NOMO-1 treated with DMSO at 0.1 percent for 48 hours (cell line): ENCODE measurements at regions not wholly inside any gene's neighbourhood (a gene's known extent, or its start where the extent isn't known, plus 50 kb on each side); places are given as distances from the start of the nearest gene placed in this dataset.

Experiments
- DNase-seq: peaks from one replicate; lab custom pipeline; 2025; ENCODE audit not compliant: unreplicated experiment; lab: John Stamatoyannopoulos, UW

DNA sequence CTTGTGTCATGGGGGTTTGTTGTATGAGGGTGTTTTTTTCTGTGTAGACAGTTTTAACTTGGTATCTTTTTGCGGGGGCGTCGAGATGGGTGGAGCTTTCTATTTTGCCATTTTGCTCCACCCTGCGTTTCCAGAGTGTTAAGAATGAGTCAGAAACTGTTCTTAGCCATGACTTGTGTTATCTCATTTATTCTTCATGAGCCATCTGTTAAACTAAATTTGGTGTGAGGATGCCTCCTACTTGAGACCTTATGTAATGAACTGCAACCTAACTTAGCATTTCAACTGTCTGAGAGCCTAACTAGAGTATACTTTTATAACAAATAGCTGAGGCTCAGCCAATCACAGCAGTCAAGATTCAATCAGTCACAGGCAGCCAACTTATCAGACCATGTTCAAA, 1873.5 kb downstream of the NCAM2 start:
- no peak for DNase-seq

GRCh38 chr21:22880573-22880972, 1882.4 kb downstream of the NCAM2 start:
- no peak for DNase-seq

GRCh38 chr21:22881131-22881530, 1882.9 kb downstream of the NCAM2 start:
- DNase-seq, result no peak

DNA sequence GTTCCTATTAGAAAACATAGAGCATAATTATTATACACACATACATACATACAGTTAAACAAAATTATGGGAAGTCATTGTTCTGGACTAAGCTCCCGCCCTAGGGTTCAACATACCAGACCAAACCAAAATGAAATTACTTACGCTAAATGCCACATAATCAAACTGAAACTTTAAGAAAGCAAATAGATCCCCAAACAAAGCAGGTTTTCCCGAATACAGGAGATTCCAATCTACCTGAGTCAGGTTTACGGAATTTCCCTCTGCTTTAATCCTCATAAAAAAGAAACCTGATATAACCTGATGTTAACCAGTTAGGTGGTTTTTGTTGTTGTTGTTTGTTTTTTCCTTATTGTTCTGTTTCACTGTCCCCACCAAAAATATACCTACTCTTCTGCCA, 1886.9 kb downstream of the NCAM2 start:
- DNase-seq, result no peak

DNA sequence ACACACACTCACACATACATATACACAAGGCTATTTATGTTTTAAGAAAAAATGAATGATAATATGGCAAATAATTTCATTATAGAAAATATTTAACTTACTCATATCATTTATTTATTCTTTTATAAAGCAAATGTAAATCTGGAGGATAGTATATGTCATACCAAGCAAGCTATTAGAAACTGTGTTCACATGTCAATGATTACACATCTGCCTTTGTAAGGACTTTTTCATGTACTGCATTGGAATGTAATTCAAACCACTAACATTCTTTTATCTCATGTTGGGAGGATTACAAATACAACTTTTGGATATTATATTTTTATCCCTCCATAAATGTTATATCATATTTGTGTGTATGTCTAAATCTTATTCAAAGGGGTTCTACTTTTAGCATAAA, 1887.4 kb downstream of the NCAM2 start:
- no peak for DNase-seq

GRCh38 chr21:22889445-22889844, 1891.2 kb downstream of the NCAM2 start:
- DNase-seq, result no peak

DNA sequence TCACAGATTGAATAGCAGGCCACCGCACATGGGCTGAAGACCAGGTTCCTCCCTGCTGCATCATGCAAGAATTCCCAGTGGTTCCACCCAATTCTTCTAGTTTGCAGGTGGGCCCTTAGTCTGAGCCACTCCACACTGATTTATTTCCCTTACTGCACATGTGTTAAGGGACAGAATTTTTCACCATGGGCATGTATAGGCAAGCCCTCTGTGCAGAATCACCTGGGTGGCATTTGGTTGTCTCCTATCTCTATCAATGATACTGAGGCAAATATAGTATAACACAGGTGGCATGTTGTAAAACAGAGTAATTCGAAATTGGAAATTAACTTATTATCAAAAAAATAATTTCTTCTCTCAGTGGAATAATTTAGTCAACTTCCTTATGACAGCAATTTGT, 1892.4 kb downstream of the NCAM2 start:
- no peak for DNase-seq

- DNase-seq, result no peak
Observed at GRCh38 chr21:22892028-22892427, 1893.8 kb downstream of the NCAM2 start.

DNA sequence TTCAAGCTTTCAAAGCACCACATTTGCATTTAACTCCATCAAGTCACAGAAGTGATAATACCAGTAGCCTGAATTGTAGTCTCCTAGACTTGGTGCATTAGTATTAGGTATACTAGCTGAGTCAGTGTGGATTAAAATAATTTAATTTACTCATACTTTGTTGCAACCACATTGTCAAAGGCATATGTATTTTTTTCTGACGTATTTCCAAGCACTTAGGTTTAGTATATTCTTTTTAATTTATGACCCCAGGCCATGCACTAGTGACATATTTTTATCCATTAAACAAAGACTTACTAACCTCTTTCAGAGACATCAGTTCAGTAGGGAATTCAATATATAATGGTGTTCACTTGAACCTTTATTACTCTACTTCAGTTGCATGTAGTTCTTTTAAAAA, 1894.5 kb downstream of the NCAM2 start:
- DNase-seq, result no peak

DNA sequence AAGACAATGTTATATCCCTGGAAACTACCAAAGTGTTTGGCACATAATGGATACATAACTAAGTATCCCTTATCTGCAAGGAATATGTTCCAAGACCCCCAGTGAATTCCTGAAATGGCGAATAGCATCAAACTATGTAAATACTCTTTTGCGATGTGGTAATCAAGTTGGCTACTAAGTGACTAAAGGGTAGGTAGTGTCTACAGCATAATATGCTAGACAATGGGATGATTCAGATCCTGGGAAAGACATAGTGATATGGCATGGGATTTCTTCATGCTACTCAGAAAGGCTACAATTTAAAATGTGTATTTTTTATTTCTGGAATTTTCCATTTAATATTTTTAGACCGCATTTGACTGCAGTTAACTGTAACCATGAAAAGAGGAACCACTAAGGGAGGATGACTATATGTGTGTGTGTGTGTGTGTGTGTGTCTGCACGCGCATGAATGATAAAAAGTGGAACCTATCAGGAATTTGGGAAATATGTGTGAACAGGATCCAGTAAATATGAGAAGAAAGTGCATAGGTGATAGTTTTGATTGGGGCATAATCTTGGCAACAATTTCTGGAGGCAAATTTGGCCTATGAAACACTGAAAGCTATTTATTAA, 1899.9 kb downstream of the NCAM2 start:
- no peak for DNase-seq

DNA sequence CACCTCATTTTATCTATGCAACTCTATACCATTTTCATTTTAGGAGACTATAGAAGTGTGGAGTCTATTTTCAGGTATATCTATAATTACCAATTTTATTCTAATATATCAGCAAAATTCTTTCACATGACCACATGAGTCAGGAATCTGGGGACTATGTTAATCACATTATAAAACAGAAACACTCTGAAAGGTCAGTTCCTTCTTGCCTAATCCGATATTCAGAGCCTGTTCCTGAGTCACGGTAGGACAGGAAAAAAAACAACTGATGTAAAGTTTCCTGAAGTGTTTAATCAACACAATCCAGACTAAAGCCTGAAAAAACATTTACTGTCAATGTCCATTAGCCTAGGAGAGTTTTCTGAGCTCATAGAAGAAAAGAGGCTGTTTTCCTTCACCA, 1902.3 kb downstream of the NCAM2 start:
- no peak for DNase-seq

GRCh38 chr21:22903851-22904250, 1905.6 kb downstream of the NCAM2 start:
- DNase-seq, result no peak

DNA sequence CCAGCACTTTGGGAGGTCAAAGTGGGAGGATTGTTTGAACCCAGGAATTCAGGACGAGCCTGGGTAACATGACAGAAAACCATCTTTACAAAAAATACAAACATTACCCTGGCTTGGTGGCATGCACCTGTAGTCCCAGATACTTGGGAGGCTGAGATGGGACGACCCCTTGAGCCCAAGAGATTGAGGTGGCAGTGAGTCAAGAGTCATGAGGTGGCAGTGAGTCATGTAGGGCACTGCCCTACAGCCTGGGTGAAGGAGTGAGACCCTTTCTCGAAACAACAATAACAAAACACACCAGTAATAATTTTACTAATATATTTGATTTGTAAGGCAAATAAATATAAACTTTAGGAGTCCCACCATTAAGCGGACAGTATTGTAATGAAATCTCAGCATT, 1906.2 kb downstream of the NCAM2 start:
- DNase-seq, result no peak

DNA sequence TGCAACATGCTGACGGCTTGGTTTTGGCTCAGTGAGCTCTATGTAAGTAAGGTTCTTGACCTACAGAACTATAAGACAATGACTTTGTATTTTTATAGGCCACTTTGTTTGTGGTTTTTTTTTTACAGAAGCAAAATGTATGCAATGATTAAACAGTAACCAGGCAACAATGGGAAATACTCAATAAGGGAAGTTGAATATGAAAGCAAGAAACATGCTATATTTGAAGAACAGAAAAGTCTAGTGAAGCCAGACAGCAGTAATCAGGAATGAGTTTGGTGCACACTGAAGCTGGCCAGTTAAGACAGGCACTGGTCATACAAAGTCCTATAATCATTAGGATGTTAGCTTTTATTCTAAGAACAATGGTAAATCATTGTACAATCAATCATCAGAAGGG, 1926.8 kb downstream of the NCAM2 start:
- no peak for DNase-seq

DNA sequence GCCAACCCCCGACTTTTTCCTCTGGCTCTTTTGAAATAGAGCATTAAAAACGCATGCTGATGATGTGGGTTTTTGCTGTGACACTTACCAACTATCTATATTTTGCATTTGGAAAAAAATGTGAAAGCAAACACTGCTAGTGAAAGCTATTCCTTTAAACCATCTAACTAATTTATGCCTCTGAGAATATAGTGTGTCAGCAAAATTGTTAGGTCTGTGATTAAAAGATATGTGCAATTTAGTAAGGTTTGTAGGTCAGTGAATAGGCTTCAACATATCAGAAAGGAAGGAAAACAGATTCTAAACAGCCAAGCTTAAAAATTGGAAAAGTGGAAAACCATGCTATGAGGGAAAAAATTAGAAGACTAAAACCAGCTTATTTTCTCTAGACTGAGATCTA, 1929.3 kb downstream of the NCAM2 start:
- DNase-seq, result no peak

GRCh38 chr21:22941779-22942490, 1943.7 kb downstream of the NCAM2 start:
- no peak for DNase-seq

GRCh38 chr21:22955559-22955958, 1957.3 kb downstream of the NCAM2 start:
- DNase-seq, result no peak

- no peak for DNase-seq
Observed at GRCh38 chr21:22961258-22961657, 1963.0 kb downstream of the NCAM2 start.

GRCh38 chr21:22965455-22966135, 1967.4 kb downstream of the NCAM2 start:
- no peak for DNase-seq

DNA sequence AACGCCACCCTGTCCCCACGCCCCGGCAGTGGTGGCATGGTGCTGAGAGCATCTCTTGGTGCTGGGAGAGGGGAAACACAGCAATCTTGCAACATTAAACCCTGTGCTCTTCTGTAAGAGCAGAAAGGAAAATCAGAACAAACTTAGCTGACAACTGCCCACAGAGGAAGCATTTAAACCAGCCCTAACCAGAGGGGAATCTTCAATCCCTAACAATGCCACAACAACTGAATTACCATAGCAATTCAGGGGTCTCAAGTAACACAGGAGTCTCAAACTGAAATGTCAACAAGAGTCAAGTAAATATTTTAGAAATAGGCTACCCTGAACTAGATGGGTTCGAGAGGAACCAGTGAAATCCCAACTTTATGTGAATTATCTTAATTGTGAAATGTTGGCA, 1983.6 kb downstream of the NCAM2 start:
- no peak for DNase-seq

DNA sequence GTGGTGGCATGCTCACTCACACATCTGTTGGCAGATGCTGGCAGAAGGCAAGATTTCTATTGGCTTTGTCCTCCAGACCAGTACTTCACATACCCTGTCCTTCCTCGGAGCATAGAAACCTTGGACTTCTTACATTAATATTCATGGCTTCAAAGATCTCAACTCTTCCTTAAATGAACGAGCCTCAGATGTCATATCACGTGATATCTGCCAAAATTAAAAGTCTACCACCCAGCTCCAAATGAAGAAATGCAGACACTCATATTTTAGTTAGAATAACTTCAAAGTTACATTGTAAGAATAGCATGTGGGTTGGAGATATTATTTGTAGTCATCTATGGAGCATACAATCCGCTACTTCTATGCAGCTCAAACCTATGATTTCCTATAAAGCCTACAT, 1994.9 kb downstream of the NCAM2 start:
- no peak for DNase-seq

- DNase-seq, result no peak
Observed at GRCh38 chr21:22993822-22994574, 1995.8 kb downstream of the NCAM2 start.
